Subcutaneous abdominal adipose tissue (tissue), 5 donors: ENCODE measurements at regions not wholly inside any gene's neighbourhood (a gene's known extent, or its start where the extent isn't known, plus 50 kb on each side); places are given as distances from the start of the nearest gene placed in this dataset.

ENCODE experiments used
- H3K27ac ChIP-seq: one replicate; pipeline ENCODE4 v1.7.0; 2013; ENCODE audit warnings: low read depth, mild to moderate bottlenecking, inconsistent platforms, low read length, moderate library complexity
- H3K27me3 ChIP-seq, 5 donors: one replicate each; pipeline ENCODE4 v1.7.0; 2013; ENCODE audit warnings: low read length in 5 of 5, inconsistent platforms in 1 of 5; ENCODE audit not compliant: control insufficient read depth in 5 of 5, insufficient read depth in 4 of 5
- H3K36me3 ChIP-seq, 5 donors: one replicate each; pipeline ENCODE4 v1.7.0; 2013; ENCODE audit warnings: low read length in 5 of 5; ENCODE audit not compliant: control insufficient read depth in 5 of 5, insufficient read depth in 5 of 5
- H3K4me1 ChIP-seq, 5 donors: one replicate each; pipeline ENCODE4 v1.7.0; 2013; ENCODE audit warnings: low read length in 5 of 5, mild to moderate bottlenecking in 3 of 5, moderate library complexity in 1 of 5; ENCODE audit not compliant: control insufficient read depth in 5 of 5, insufficient read depth in 5 of 5
- H3K4me3 ChIP-seq, 5 donors: one replicate each; pipeline ENCODE4 v1.7.0; 2013; ENCODE audit warnings: low read length in 5 of 5, low read depth in 1 of 5
- H3K9ac ChIP-seq, 5 donors: one replicate each; pipeline ENCODE4 v1.7.0; 2013; ENCODE audit warnings: low read length in 5 of 5, mild to moderate bottlenecking in 4 of 5, moderate library complexity in 3 of 5
- H3K9me3 ChIP-seq, 5 donors: one replicate each; pipeline ENCODE4 v1.7.0; 2013; ENCODE audit warnings: low read length in 5 of 5; ENCODE audit not compliant: control insufficient read depth in 5 of 5
- donor health status: healthy.
- donor health status: healthy.
- donor health status: healthy.
- donor health status: healthy.
- donor health status: healthy.

GRCh38 chr22:27542602-27543001, 259.0 kb downstream of the MN1 start:
- peaks cover 2 to 46% (median 30%) of the 10 kb centered on the region in 5 donors for H3K4me1 ChIP-seq
- H3K27ac ChIP-seq: no peak overlapping the region
- H3K9me3 ChIP-seq: no peaks in the 10 kb centered on the region

GRCh38 chr22:27543460-27543859, 258.1 kb downstream of the MN1 start:
- Histone ChIP-seq H3K9me3 (no peaks in the 10 kb centered on the region), H3K36me3 (no peaks in the 10 kb centered on the region), H3K4me1 (peaks cover 0 to 37% (median 25%) of the 10 kb centered on the region in 5 donors), H3K27ac (no peak overlapping the region), H3K9ac (no peak overlapping the region), H3K27me3 (no peaks in the 10 kb centered on the region), H3K4me3 (no peak overlapping the region)

More at GRCh38 chr22:27542602-27543001, 259.0 kb downstream of the MN1 start:
- H3K27me3 ChIP-seq: no peaks in the 10 kb centered on the region
- H3K9ac ChIP-seq: no peak overlapping the region
- no peak overlapping the region for H3K4me3 ChIP-seq
- H3K36me3 ChIP-seq: no peaks in the 10 kb centered on the region

- no peak overlapping the region for H3K27ac ChIP-seq
- H3K9me3 ChIP-seq: no peaks in the 10 kb centered on the region
- H3K9ac ChIP-seq: no peak overlapping the region
- H3K4me3 ChIP-seq: no peak overlapping the region
- H3K4me1 ChIP-seq: peaks cover 0 to 32% (median 25%) of the 10 kb centered on the region in 5 donors
- no peaks in the 10 kb centered on the region for H3K36me3 ChIP-seq
- no peaks in the 10 kb centered on the region for H3K27me3 ChIP-seq
These were observed 256.5 kb downstream of the MN1 start for GRCh38 chr22:27545085-27545484.

- no peaks in the 10 kb centered on the region for H3K27me3 ChIP-seq
- no peak overlapping the region for H3K4me3 ChIP-seq
- H3K27ac ChIP-seq: no peak overlapping the region
- H3K9me3 ChIP-seq: no peaks in the 10 kb centered on the region
- no peaks in the 10 kb centered on the region for H3K36me3 ChIP-seq
- no peak overlapping the region for H3K9ac ChIP-seq
- H3K4me1 ChIP-seq: peaks cover 0 to 21% (median 14%) of the 10 kb centered on the region in 5 donors
These were observed 255.2 kb downstream of the MN1 start for GRCh38 chr22:27546157-27546935.

- no peak overlapping the region for H3K9ac ChIP-seq
- no peak overlapping the region for H3K4me3 ChIP-seq
- no peaks in the 10 kb centered on the region for H3K36me3 ChIP-seq
- H3K27me3 ChIP-seq: no peaks in the 10 kb centered on the region
- H3K27ac ChIP-seq: no peak overlapping the region
- peaks cover 0 to 13% (median 9%) of the 10 kb centered on the region in 5 donors for H3K4me1 ChIP-seq
- peaks cover 0 to 6% (median 5%) of the 10 kb centered on the region in 5 donors for H3K9me3 ChIP-seq
These were observed 250.2 kb downstream of the MN1 start for GRCh38 chr22:27551402-27551801.

- Histone ChIP-seq H3K4me3 (no peak overlapping the region), H3K27ac (no peak overlapping the region), H3K27me3 (no peaks in the 10 kb centered on the region), H3K4me1 (peaks cover 0 to 13% (median 9%) of the 10 kb centered on the region in 5 donors), H3K36me3 (no peaks in the 10 kb centered on the region), H3K9ac (no peak overlapping the region), H3K9me3 (peaks cover 0 to 6% (median 5%) of the 10 kb centered on the region in 5 donors)
These were observed 249.4 kb downstream of the MN1 start for GRCh38 chr22:27552176-27552575.

- H3K9ac ChIP-seq: no peak overlapping the region
- no peaks in the 10 kb centered on the region for H3K27me3 ChIP-seq
- peaks cover 0 to 13% (median 9%) of the 10 kb centered on the region in 5 donors for H3K4me1 ChIP-seq
- H3K36me3 ChIP-seq: no peaks in the 10 kb centered on the region
- H3K4me3 ChIP-seq: no peak overlapping the region
- H3K27ac ChIP-seq: no peak overlapping the region
- peaks cover 0 to 6% (median 5%) of the 10 kb centered on the region in 5 donors for H3K9me3 ChIP-seq
These were observed 248.7 kb downstream of the MN1 start for GRCh38 chr22:27552863-27553262.

GRCh38 chr22:27554106-27554811, 247.3 kb downstream of the MN1 start:
- Histone ChIP-seq H3K36me3 (no peaks in the 10 kb centered on the region), H3K27ac (peak overlapping the region; percentile 67), H3K4me1 (peaks cover 0 to 13% (median 9%) of the 10 kb centered on the region in 5 donors), H3K27me3 (no peaks in the 10 kb centered on the region), H3K9ac (peak overlapping the region in 2 of 5 donors; percentile 13 to 15), H3K9me3 (peaks cover 0 to 6% (median 5%) of the 10 kb centered on the region in 5 donors), H3K4me3 (peak overlapping the region in 2 of 5 donors; percentile 5 to 31)

GRCh38 chr22:27554841-27555456, 246.6 kb downstream of the MN1 start:
- Histone ChIP-seq H3K4me3 (no peak overlapping the region), H3K27ac (peak overlapping the region; percentile 67), H3K4me1 (peaks cover 0 to 13% (median 9%) of the 10 kb centered on the region in 5 donors), H3K9ac (no peak overlapping the region), H3K9me3 (peaks cover 0 to 6% (median 5%) of the 10 kb centered on the region in 5 donors), H3K36me3 (no peaks in the 10 kb centered on the region), H3K27me3 (no peaks in the 10 kb centered on the region)

- Histone ChIP-seq H3K36me3 (no peaks in the 10 kb centered on the region), H3K27me3 (no peaks in the 10 kb centered on the region), H3K4me3 (no peak overlapping the region), H3K9ac (no peak overlapping the region), H3K4me1 (peaks cover 0 to 13% (median 9%) of the 10 kb centered on the region in 5 donors), H3K9me3 (peaks cover 0 to 6% (median 5%) of the 10 kb centered on the region in 5 donors), H3K27ac (no peak overlapping the region)
These were observed 245.2 kb downstream of the MN1 start for GRCh38 chr22:27556371-27556770.
